Anterior cingulate cortex (tissue), 58 donors: ENCODE measurements at regions not wholly inside any gene's neighbourhood (a gene's known extent, or its start where the extent isn't known, plus 50 kb on each side); places are given as distances from the start of the nearest gene placed in this dataset.

Experiments used
- DNase-seq, 58 donors: peaks; one replicate each; lab custom pipeline; 2025; lab: John Stamatoyannopoulos, UW

GRCh38 chr6:19478273-19478672 is 358.9 kb upstream of the ID4 start:
- no peak for DNase-seq

- no peak for DNase-seq
Observed at GRCh38 chr6:19478992-19479391, 358.2 kb upstream of the ID4 start.

- DNase-seq: no peak
Observed at GRCh38 chr6:19479551-19479950, 357.6 kb upstream of the ID4 start.

GRCh38 chr6:19492636-19493405 is 344.3 kb upstream of the ID4 start:
- no peak for DNase-seq

GRCh38 chr6:19501737-19502245 is 335.4 kb upstream of the ID4 start:
- no peak for DNase-seq

- no peak for DNase-seq
Observed at GRCh38 chr6:19502301-19502700, 334.9 kb upstream of the ID4 start.

- DNase-seq: no peak
Observed at GRCh38 chr6:19515939-19516338, 321.2 kb upstream of the ID4 start.

- no peak for DNase-seq
Observed at GRCh38 chr6:19519941-19520340, 317.2 kb upstream of the ID4 start.

- no peak for DNase-seq
Observed at GRCh38 chr6:19524366-19525186, 312.6 kb upstream of the ID4 start.

- no peak for DNase-seq
Observed at GRCh38 chr6:19525673-19526072, 311.5 kb upstream of the ID4 start.

- DNase-seq: no peak
Observed at GRCh38 chr6:19530188-19530587, 307.0 kb upstream of the ID4 start.

- DNase-seq: peak in 2 of 58 donors; percentile 4
Observed at GRCh38 chr6:19535351-19535750, 301.8 kb upstream of the ID4 start.

- DNase-seq: no peak
Observed at GRCh38 chr6:19536838-19537237, 300.3 kb upstream of the ID4 start.

GRCh38 chr6:19538096-19538495 is 299.1 kb upstream of the ID4 start:
- peak in 1 of 58 donors; percentile 1 for DNase-seq

GRCh38 chr6:19547507-19547906 is 289.7 kb upstream of the ID4 start:
- no peak for DNase-seq

GRCh38 chr6:19549109-19549508 is 288.1 kb upstream of the ID4 start:
- no peak for DNase-seq

- DNase-seq: no peak
Observed at GRCh38 chr6:19550380-19550779, 286.8 kb upstream of the ID4 start.

GRCh38 chr6:19551611-19552010 is 285.6 kb upstream of the ID4 start:
- DNase-seq: no peak

- DNase-seq: no peak
Observed at GRCh38 chr6:19552076-19552475, 285.1 kb upstream of the ID4 start.

GRCh38 chr6:19552588-19552987 is 284.6 kb upstream of the ID4 start:
- DNase-seq: no peak

- peak in 1 of 58 donors; percentile 12 for DNase-seq
Observed at GRCh38 chr6:19554356-19555225, 282.6 kb upstream of the ID4 start.
